H7 (cell line): ENCODE measurements at regions not wholly inside any gene's neighbourhood (a gene's known extent, or its start where the extent isn't known, plus 50 kb on each side); places are given as distances from the start of the nearest gene placed in this dataset.

ENCODE experiments used
- DNase-seq: peaks from one replicate; pipeline ENCODE4 v3.0.0; 2012
- H3K27me3 ChIP-seq: 2 replicates; pipeline ENCODE4 v1.6.0; 2011; ENCODE audit warnings: mild to moderate bottlenecking, low read length; ENCODE audit not compliant: control insufficient read depth, insufficient read depth
- H3K36me3 ChIP-seq: replicated peaks from 2 replicates; pipeline ENCODE4 v1.5.1; 2011; ENCODE audit warnings: low read length; ENCODE audit not compliant: control insufficient read depth, insufficient read depth
- H3K4me3 ChIP-seq: 2 replicates; pipeline ENCODE4 v1.5.1; 2011; ENCODE audit warnings: low read depth, mild to moderate bottlenecking, control low read depth, low read length, moderate library complexity; ENCODE audit not compliant: insufficient read depth

- no peak for DNase-seq
- Histone ChIP-seq H3K36me3 (no peaks in the 10 kb centered on the region), H3K4me3 (no peak overlapping the region), H3K27me3 (no peaks in the 10 kb centered on the region)
Measured at GRCh38 chr6:87995461-87995860, 52.2 kb upstream of the SPACA1 start.

DNA sequence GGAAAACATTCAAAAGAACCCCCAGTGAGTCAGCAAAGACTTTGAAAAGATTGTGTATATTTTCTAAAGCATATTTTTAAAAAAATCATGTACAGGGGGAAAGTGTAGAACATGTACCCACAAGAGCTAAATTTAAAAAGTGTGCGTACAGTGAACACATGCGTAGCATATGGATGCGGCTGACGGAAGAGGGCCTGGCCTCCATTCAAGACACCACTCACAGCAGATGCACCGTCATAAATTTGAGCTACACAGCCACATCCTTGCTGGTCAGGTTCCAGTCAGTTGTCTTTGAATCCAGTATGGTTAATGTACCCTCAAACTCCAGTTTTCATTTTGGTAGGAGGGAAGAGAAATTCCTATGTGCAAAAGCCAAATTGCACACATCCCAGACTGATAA is 54.3 kb upstream of the SPACA1 start:
- H3K27me3 ChIP-seq = no peaks in the 10 kb centered on the region

GRCh38 chr6:87990871-87991270 is 56.8 kb upstream of the SPACA1 start:
- no peak overlapping the region for H3K4me3 ChIP-seq
- no peaks in the 10 kb centered on the region for H3K27me3 ChIP-seq
- no peak for DNase-seq
- H3K36me3 ChIP-seq = no peaks in the 10 kb centered on the region

More for the DNA sequence above, 54.3 kb upstream of the SPACA1 start:
- Histone ChIP-seq H3K36me3 (no peaks in the 10 kb centered on the region), H3K4me3 (no peak overlapping the region)
- no peak for DNase-seq

DNA sequence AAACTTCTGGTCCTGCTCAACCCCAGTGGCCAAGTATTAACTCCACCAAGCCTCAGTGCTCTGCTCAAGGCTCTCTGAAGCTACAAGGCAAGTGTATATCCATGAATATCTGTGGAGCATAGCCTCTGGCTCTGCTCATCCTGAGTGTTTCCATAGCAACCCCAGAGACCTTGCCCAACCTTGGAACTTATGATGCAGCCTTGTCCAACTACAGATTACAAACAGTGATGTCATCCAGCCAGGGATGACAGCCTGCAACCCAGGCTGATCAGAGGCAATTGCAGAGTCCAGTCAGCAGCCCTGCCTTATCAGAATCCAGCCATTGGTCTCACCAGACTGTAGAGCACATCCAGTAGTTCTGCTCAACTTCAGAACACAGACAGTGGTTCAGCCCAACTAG is 65.5 kb upstream of the SPACA1 start:
- no peaks in the 10 kb centered on the region for H3K36me3 ChIP-seq
- H3K4me3 ChIP-seq = no peak overlapping the region
- no peak for DNase-seq
- no peaks in the 10 kb centered on the region for H3K27me3 ChIP-seq

DNA sequence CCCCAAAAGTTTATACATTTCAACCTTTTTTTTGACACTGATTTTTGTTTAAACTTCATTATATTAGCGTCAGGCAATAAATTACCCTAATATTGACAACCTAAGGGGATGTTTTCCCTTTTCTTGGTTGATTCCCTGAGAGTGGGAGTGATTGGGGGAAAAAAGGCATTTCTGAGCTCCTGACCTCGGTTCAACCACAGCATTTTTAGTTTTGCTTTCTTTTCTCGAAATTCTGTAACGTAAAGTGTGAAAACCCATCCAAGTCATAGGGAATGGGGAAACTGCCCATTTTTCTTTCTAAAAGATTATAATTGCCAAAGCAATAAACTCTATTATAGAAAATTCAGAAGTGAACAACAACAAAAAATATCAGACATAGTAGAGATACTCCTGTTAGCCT is 67.9 kb upstream of the SPACA1 start:
- H3K27me3 ChIP-seq = no peaks in the 10 kb centered on the region
- H3K36me3 ChIP-seq = no peaks in the 10 kb centered on the region
- no peak overlapping the region for H3K4me3 ChIP-seq
- DNase-seq = no peak

DNA sequence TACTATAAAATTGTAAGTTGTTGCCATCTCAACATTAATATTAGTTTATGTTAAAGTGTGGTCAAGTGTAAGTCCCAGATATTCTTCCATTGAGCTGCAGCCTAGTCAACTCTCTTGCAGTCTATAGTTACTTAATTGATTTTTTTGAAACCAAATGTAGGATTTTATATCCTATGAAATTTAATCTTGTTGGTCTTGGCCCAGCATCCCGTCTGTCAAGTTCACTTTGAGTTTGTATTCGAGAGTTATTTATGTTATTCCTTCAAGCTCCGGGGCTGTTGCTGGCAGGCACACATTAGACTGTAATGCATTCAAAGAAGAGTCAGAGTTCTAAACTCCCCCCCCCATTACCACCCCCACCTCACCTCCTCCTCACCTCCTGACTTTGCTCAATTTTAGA is 71.0 kb upstream of the SPACA1 start:
- no peak for DNase-seq

DNA sequence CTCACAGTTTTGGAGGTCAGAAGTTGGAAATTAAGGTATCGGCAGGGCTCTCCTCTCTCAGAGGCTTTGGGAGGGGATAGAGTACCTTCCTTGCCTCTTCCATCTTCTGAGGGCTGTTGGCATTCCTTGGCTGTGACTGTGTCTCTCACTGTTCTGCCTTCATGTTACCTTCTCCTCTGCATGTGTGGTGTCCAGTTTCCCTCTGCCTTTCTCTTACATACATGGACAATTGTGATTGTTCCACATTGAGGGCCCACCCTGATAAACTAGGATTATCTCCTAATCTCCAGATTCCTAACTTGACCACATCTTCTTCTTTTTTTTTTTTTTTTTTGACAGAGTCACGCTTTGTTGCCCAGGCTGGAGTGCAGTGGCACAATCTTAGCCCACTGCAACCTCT is 72.1 kb upstream of the SPACA1 start:
- H3K4me3 ChIP-seq = no peak overlapping the region
- H3K36me3 ChIP-seq = no peaks in the 10 kb centered on the region
- no peak for DNase-seq
- no peaks in the 10 kb centered on the region for H3K27me3 ChIP-seq

More for the DNA sequence above, 71.0 kb upstream of the SPACA1 start:
- Histone ChIP-seq H3K4me3 (no peak overlapping the region), H3K36me3 (no peaks in the 10 kb centered on the region), H3K27me3 (no peaks in the 10 kb centered on the region)

GRCh38 chr6:87972279-87972678 is 75.4 kb upstream of the SPACA1 start:
- Histone ChIP-seq H3K27me3 (no peaks in the 10 kb centered on the region; the same call in 1 of the 2 replicates), H3K4me3 (no peak overlapping the region), H3K36me3 (no peaks in the 10 kb centered on the region)
- DNase-seq = no peak

DNA sequence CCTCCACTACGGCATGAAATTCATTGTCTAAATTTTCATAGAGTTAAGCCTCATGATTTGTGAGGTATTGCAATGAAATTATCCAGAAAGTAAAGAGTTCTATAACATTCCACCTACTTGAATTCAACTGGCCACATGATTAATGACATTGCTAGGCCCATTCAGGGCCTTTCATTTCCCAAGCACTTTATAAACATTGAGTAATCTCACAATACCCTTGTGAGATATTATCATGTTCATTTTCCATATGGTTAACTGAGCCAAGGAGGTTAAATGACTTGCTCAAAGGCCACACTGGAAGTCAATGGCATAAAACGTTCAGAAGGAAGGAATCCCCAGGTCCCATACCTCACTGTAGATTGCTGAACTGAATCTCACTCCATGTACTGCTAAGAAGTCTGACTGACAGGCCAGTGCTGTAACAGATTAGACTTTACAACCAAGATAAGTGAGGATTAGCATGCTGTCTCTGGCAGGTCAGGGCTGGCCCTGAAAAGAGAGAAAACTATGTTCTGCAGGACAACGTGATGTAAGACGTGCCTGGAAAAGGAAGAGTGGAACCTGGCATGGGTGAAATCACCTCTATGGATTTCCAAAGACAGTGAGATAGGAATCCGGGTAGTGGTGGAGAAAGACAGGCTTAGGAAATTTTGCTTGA is 75.9 kb upstream of the SPACA1 start:
- no peaks in the 10 kb centered on the region for H3K36me3 ChIP-seq
- DNase-seq = no peak
- no peaks in the 10 kb centered on the region; the same call in 1 of the 2 replicates for H3K27me3 ChIP-seq
- no peak overlapping the region for H3K4me3 ChIP-seq

DNA sequence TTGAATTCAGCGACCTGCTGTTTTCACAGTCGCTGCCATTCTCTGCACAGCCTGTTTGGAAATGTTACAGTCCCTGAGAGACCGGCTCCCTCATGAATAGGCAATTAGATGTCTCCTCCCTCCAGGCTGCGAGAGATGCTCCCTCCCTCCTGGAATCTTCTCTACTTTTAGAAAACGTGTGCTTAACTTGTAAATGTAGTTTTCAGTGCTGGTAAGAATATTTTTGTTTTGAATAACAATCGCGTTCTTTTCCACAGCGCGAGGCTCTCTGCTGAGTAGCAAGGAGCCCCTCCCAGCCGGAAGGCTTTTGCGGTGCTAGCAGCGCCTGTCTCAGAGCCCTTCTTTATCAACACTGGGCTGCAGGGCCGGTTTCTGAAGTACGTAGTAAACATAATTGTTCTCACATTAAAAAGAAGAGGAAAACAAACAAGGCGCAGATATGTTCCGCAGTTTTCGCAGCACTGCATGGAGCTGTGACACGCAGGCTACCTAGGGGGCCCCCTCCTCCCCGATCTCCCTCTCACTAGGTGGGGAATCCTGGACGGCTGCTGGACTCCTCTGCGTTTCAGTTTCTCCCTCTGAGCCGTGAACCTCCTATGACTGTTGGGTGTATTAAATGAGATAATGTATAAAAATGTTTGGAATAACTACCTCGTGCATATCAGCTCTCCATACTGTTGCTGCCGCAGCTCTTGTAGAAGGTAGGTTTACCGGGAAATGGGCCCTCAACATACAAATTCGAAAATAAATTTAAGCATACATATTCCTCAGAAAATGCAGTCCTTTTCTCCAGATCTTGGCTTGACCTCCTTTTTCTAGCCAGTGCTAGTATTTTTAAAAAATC is 79.0 kb upstream of the SPACA1 start:
- peak overlapping the region; percentile 30 for H3K4me3 ChIP-seq
- DNase-seq = peak; percentile 15
- H3K27me3 ChIP-seq = no peaks in the 10 kb centered on the region; the same call in 1 of the 2 replicates
- no peaks in the 10 kb centered on the region for H3K36me3 ChIP-seq

- H3K4me3 ChIP-seq = no peak overlapping the region
- no peaks in the 10 kb centered on the region; the same call in 1 of the 2 replicates for H3K27me3 ChIP-seq
- DNase-seq = no peak
- H3K36me3 ChIP-seq = no peaks in the 10 kb centered on the region
Measured at GRCh38 chr6:87965806-87966205, 81.8 kb upstream of the SPACA1 start.

DNA sequence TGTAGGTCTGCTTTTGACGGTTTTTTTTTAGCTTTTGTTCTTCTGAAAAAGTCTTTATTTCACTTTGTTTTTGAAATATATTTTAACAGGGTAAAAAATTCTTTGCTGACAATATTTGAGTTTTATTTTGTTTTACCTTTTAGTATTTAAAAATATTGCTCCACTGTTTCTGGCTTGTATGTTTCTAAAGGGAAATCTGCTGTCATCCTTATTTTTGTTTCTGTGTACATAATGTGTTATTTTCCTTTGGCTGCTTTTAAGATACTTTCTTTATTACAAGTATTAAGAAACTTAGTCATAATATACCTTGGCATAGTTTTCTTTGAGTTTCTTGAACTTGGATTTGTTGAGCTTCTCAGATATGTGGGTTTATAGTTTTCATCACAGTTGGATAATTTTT is 88.6 kb upstream of the SPACA1 start:
- no peak for DNase-seq
- no peaks in the 10 kb centered on the region for H3K36me3 ChIP-seq
- H3K4me3 ChIP-seq = no peak overlapping the region
- no peaks in the 10 kb centered on the region for H3K27me3 ChIP-seq

- Histone ChIP-seq H3K36me3 (no peaks in the 10 kb centered on the region), H3K27me3 (no peaks in the 10 kb centered on the region), H3K4me3 (no peak overlapping the region)
- no peak for DNase-seq
Measured at GRCh38 chr6:87951751-87952150, 95.9 kb upstream of the SPACA1 start.

GRCh38 chr6:87950614-87951013 is 97.0 kb upstream of the SPACA1 start:
- no peak for DNase-seq
- Histone ChIP-seq H3K4me3 (no peak overlapping the region), H3K27me3 (no peaks in the 10 kb centered on the region), H3K36me3 (no peaks in the 10 kb centered on the region)

- H3K36me3 ChIP-seq = no peaks in the 10 kb centered on the region
- H3K4me3 ChIP-seq = no peak overlapping the region
- DNase-seq = no peak
- H3K27me3 ChIP-seq = no peaks in the 10 kb centered on the region
Measured at GRCh38 chr6:87949194-87949593, 98.4 kb upstream of the SPACA1 start.
